ENCODE measurements at regions not wholly inside any gene's neighbourhood (a gene's known extent, or its start where the extent isn't known, plus 50 kb on each side); places are given as distances from the start of the nearest gene placed in this dataset.

- H3K36me3 Mint-ChIP-seq (ENCODE audit: low read depth), result no peaks in the 10 kb centered on the region
- TF ChIP-seq CTCF (IDR thresholded peaks at IDR 0.05), result no peak
- peaks cover 40% of the 10 kb centered on the region for H3K4me1 Mint-ChIP-seq
- H3K27me3 Mint-ChIP-seq (ENCODE audit: low read depth, poor library complexity), result peaks cover 8% of the 10 kb centered on the region
- no peak overlapping the region for H3K4me3 Mint-ChIP-seq
- DNase-seq, result no peak
- peak overlapping the region; percentile 55 for H3K27ac Mint-ChIP-seq
- H3K9me3 Mint-ChIP-seq, result peaks cover 5% of the 10 kb centered on the region
Observed at GRCh38 chr2:237154884-237155851, 69.5 kb downstream of the COPS8 start.

- H3K27ac Mint-ChIP-seq, result no peak overlapping the region
- H3K36me3 Mint-ChIP-seq (ENCODE audit: low read depth), result no peaks in the 10 kb centered on the region
- peaks cover 8% of the 10 kb centered on the region for H3K27me3 Mint-ChIP-seq (ENCODE audit: low read depth, poor library complexity)
- TF ChIP-seq CTCF (IDR thresholded peaks at IDR 0.05), result no peak
- DNase-seq, result no peak
- H3K4me3 Mint-ChIP-seq, result no peak overlapping the region
- peaks cover 5% of the 10 kb centered on the region for H3K9me3 Mint-ChIP-seq
- H3K4me1 Mint-ChIP-seq, result peaks cover 34% of the 10 kb centered on the region
Observed at GRCh38 chr2:237156031-237156856, 70.6 kb downstream of the COPS8 start.

- no peak for TF ChIP-seq CTCF (IDR thresholded peaks at IDR 0.05)
- H3K27ac Mint-ChIP-seq, result no peak overlapping the region
- peaks cover 5% of the 10 kb centered on the region for H3K9me3 Mint-ChIP-seq
- no peaks in the 10 kb centered on the region for H3K36me3 Mint-ChIP-seq (ENCODE audit: low read depth)
- H3K4me3 Mint-ChIP-seq, result no peak overlapping the region
- peaks cover 8% of the 10 kb centered on the region for H3K27me3 Mint-ChIP-seq (ENCODE audit: low read depth, poor library complexity)
- no peak for DNase-seq
- H3K4me1 Mint-ChIP-seq, result peaks cover 27% of the 10 kb centered on the region
Observed at GRCh38 chr2:237156857-237157779, 71.4 kb downstream of the COPS8 start.

GRCh38 chr2:237157780-237158102 lies 72.1 kb downstream of the COPS8 start:
- Mint-ChIP-seq H3K4me3 (no peak overlapping the region), H3K27me3 (ENCODE audit: low read depth, poor library complexity) (peaks cover 8% of the 10 kb centered on the region), H3K4me1 (peaks cover 27% of the 10 kb centered on the region), H3K9me3 (peaks cover 5% of the 10 kb centered on the region), H3K36me3 (ENCODE audit: low read depth) (no peaks in the 10 kb centered on the region), H3K27ac (no peak overlapping the region)
- DNase-seq, result no peak
- TF ChIP-seq CTCF (IDR thresholded peaks at IDR 0.05), result no peak

- Mint-ChIP-seq H3K4me1 (peaks cover 27% of the 10 kb centered on the region), H3K36me3 (ENCODE audit: low read depth) (no peaks in the 10 kb centered on the region), H3K27ac (no peak overlapping the region), H3K4me3 (no peak overlapping the region), H3K27me3 (ENCODE audit: low read depth, poor library complexity) (peaks cover 8% of the 10 kb centered on the region), H3K9me3 (peaks cover 3% of the 10 kb centered on the region)
- DNase-seq, result no peak
- TF ChIP-seq CTCF (IDR thresholded peaks at IDR 0.05), result no peak
Observed at GRCh38 chr2:237158194-237158593, 72.5 kb downstream of the COPS8 start.
